RPMI8226 (cell line): ENCODE measurements at regions not wholly inside any gene's neighbourhood (a gene's known extent, or its start where the extent isn't known, plus 50 kb on each side); places are given as distances from the start of the nearest gene placed in this dataset.

Experiments used
- DNase-seq: peaks from one replicate; pipeline ENCODE4 v3.0.0-alpha.2; 2015

DNA sequence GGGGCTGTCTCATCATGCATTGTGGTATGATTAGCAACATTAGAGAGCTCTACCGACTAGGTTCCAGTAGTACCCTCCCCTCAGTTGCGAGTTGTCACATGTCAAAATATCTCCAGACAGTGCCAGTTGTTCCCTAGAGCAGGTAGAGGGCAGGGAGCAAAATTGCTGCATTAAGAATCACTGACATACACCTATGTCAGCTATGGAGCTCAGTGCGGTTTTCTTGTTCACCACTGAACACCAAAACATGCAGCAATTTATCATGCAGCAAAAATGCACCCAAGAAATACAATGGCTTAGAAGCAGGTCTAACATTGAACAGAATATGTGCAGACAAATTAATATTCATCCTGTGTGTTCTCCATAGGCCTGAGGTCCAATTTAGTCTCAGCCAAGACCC lies 186.9 kb upstream of the STARD13 start:
- DNase-seq = no peak

DNA sequence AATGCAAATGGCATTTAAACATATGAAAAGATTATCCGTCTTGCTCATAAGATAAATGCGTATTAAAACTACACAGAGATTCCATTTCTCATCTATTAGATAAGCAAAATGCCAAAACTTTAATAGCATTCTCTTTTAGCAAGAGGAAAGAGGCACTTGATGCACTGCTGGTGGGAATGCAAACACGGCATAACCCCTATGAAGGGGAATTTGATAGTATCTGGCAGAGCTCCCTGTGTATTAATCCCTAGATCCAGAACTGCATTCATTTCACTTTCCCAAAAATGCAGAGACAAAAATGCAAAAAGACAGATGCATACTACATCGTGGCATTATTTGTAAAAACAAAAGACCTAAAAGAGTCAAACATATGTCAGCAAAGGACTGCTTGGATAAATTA lies 193.6 kb upstream of the STARD13 start:
- DNase-seq = no peak

DNA sequence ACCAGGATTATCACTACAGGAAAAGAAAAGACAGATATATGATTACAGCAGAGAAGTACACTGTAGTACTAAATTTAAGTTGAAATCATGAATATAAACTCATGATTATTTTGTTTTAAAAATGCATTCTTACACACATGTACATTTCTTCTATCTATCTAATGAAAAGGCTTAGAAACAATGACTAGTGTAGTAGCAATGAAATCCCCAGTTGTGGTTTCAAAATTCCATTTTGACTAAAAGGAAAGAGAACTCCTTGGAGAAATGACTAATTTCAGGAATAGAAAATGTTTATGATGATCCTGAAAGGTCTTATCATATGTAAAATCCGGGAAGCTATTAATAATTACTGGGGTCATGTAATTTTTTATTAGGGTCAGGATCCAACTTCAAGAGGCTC lies 195.0 kb upstream of the STARD13 start:
- no peak for DNase-seq

DNA sequence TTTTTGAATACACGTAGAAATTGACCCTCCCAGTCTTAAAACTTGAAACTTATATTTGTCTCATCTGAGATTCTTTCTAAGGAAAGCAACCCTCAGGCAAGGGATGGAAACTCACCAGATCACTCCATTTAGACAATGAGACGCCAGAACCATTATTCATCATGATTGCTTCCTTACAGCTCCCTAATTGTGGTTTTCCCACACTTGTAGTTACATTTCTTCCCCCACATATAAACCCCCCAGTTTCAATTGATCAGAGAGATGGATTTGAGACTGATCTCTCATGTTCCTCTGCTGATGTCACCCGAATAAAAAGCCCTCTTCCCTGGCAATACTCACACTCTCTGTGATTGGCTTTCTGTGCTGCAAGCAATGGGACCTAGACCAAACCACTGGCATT lies 197.9 kb upstream of the STARD13 start:
- no peak for DNase-seq

DNA sequence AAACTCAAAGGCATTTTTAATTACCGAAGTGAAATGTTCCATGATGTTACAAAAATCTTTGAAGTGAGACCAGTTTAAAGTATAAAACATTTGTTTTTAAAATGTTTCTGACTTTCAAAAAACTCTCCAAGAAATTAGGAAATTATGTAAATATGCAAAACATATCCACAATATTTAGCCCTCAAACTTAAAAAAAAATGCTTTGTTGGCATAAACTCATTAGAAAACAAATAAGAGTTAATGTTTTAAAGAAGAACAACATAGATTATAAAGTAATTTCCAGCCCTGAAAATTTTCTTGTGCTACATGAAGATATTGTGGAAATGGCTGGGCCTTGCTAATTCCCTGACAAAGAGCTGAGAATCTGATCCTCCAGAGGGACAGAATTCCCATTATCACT lies 199.7 kb upstream of the STARD13 start:
- DNase-seq = no peak

DNA sequence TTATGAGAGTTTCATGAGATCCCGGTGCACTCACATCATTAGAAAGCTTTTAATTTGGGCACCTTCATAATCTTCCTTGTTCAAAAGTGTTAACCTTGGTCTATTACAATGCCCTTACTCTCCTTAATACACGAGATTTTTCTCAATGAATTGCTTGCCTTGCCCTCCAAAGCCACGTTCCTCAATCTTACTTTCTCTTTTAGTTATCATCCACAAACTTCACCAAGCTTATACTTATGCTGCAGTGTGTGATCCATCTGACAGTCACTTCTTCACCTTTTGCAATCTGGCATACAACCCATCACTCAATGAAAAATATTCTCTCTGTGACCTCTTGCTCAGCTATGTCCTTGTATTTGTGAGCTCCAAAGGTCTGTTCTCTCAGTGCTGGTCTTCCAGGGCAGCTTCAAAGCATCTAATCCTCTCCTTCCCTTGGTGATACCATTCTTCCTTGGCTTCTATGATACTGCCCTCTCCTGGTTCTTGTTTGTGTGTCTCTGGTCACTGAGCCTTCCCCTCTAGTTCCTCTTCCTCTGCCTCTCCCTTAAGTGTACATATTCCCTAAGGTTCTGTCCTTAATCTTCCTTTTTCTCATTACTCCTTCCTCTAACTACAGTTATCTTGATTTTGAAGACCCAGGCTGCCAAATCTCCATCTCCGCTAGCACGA lies 202.2 kb upstream of the STARD13 start:
- DNase-seq = no peak

DNA sequence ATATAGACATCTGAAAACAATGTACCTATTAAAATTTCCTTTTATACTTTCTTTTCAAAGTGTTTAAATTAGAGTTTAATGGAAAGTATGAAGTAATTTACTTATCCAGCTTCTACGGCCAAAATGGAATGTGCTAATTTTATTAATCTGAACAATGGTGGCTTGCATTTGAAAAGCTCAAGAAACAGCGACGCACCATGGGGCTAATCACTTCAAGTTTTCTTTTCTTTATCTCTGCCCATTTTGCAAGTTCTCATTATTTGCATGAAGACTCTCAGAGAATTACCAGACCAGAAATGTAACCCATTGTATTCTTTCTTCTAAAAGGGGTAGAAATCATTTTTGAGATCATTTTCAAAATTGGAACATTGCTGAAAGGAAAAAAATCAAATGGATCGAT lies 204.0 kb upstream of the STARD13 start:
- no peak for DNase-seq

DNA sequence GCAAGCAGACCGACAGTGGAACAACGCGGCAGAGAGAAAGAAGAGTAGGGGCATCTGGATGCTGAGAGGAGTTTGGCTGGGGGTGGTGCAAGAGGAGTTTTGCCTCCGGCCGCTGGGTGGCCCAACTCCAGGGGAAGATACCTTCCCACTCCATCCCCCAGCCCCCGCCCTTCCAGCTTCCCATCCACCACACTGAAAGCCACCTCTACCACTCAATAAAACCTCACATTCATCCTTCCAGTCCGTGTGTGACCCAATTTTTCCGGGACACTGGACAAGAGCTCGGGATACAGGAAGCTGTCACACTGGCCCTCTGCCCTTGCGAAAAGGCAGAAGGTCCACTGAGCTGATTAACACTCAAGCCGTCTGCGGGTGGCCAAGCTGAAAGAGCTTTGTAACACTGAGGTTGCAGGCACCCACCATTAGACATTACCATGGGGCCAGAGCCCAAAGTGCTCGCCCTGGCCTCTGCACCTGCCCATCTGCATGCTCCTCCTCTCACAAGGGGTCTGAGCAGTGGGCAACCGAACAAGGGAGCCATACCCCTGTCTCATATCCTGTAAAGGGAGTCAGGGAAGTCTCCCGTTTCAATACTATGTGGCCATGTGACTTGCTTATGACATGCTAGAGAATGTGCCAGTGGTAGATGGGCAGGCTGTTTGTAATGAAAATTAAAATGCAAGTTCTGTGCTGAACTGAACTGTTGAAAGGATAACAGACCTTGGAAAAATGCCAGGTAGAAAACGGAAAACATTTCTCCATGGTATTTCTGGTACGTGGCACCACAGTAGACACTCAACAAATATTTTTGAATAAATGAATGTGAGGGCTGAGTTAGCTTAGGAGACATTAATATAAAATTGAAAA lies 205.1 kb upstream of the STARD13 start:
- no peak for DNase-seq

DNA sequence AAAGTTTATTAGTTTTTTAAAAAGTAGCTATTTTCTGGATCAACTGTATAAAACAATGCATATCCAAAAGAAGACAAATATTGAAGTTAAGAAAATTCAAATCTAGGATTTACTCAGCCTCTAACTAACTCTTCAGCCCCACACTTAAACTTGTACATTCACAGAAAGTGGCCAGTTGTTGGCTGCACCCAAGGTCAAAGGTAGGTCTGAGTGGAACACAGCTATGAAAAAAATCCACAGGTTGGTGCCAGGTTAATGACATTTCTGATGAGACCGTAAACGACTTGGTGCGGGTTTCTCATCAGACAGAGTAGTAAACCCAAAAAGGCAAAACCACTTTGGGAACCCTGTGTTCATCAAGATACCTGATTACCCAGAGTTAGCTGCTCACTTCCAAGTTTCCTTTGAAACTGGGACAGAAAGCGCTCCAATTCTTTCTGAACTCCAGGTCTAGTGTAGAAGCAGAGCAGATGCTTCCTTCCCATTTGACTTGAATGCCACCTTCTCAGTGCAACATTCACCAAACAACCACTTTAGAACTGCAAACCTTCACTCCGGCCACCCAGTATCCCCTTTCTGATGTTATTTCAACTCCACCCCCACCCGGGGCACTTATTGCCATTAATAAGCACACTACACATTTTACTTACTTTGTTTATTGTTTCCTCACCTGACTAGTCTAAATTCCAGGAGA lies 208.3 kb upstream of the STARD13 start:
- no peak for DNase-seq

DNA sequence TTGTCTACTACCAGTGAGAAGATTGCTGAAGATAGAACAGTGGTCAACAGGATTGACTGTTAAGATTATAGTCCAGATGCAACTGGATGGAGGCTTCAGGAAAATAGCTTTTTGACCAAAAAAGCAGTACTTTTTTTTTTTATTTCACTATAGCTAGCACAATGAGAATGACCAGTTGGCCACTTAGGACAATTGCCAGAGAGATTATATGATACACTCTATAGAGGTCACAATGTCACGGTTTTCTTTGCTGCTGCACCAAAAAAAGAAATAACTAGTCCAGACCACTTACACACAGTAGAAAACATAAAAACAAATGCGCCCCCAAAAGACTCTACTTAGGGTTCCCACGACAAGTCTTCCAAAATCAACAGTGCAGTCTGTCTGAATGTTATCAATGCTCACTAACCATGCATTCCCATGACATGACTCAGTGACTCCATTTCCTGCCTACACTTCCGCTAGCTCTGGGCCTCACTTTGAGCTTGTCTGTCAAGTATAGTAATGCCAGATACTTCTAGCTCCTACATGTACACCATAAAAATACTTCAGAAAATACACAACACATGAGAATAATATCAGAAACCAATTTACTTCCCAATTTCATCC lies 209.1 kb upstream of the STARD13 start:
- DNase-seq = no peak

DNA sequence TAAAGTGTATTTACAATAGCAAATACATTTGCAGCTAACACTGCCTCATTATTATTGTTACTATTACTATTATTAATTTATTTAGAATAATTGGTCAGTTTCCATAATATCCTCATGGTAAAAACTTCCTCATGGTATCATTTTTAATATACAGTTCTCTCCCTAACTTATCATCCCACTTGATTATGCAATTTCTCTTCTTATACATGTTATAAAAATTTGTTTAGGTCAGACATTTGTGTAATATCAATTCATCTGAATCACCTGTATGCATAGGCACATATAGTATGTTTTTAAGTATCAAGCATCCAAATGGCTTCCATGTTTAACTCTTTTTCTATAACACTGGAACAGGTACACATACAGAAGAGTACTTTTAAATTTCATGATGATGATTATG lies 210.8 kb upstream of the STARD13 start:
- DNase-seq = no peak

DNA sequence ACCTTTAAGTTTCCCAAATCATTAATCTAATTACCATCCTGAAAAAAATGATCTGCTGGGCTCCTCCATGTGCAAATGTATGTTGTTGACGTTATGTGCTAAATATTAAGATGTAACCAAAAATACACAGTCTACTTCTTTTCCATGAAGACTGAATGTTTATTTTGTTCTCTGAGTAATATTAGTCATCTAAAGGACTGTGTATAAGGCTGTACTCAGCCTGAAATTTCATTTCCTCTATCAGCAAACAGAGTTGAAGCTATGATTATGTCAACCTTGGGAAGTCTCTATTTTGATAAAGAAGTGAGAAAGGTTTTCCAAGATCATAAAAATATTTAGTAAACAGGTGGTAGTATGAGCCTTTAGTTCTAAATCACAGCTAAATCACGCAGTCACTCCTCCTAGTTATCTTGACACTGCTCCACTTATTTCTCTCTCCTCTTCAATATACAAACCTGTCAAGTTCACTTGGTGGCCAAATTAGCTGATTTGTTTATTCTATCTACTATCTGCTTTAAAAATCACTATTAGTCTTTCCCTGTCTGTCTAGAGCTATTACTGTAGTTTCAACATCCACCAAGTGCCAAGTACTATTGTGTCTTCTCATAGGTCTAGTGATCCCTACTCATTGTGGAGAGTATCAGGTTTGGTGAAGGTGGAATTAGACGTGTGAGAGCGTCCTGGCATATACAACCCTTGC lies 211.7 kb upstream of the STARD13 start:
- DNase-seq = no peak

DNA sequence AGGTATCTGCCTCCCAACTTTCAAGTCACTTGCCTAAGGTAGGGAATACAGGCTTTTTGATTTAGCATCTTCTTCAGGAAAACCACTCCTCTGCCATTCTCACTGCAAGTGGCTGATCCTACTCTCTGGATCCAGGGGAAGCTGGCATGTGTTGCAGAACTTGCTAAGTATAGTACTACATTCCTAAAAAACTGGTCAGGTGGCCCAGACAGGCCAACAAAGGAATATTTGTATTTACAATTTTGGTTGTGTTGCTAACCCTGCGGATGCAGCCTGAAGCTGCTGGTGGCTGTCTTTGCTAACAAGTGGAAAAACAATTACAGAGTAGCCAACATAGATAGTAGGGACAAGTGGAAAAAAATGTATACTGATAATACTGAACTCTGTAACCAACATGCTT lies 222.5 kb upstream of the STARD13 start:
- DNase-seq = no peak

DNA sequence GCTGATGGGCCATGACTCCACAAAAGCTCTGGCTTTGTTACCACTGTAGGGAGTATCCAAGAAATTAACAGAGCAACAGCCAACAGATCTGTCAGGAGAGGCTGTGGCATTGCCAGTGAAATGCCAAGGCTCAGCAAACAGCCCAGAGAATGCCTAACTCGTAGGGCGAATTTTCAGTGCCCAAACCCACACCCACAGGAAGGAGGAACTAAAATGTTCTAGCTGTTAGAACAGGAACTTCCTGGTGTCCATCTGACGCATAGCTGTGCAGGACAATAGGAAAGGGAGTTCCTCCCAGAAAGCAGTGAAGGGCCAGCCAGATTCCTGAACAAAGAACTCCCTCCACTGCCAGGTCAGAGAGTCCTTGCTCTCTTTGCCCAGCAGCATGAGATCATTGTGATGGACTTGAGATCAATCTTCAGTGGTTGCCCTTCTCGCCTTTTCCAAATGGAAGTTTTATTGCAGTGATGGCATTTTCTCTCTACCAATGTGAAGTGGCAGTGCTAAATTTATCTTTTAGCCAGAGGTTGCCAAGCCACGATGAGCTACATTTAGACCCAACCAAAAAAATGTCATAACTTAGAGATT lies 224.2 kb upstream of the STARD13 start:
- DNase-seq = no peak

DNA sequence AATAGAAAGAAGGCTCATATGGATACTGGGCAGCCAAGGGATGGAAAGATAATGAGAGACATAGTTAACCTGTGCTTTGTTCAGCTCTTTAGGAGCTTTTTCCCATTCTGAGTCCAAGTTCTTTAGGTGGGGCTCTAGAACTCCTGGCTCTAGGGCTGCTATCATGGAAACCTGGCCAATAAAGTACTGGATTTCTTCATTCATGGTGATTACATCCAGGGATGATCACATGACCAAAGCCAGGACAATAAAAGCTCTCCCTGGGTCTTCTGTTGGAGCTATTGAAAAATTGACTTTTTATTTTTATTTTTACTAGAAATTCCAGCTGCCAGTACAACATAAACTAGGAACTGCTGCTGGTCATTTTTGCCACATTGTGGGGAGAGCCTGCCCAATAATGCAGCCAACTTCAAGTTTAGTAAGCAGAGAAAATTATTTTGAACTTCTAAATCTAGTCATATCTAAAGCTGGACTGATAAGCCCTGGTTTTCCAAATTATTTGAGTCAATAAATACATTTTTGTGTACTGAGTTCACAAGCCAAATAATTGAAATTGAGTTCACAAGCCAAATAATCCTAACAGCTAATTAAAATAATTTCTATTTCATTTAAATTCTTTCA lies 224.9 kb upstream of the STARD13 start:
- DNase-seq = no peak

DNA sequence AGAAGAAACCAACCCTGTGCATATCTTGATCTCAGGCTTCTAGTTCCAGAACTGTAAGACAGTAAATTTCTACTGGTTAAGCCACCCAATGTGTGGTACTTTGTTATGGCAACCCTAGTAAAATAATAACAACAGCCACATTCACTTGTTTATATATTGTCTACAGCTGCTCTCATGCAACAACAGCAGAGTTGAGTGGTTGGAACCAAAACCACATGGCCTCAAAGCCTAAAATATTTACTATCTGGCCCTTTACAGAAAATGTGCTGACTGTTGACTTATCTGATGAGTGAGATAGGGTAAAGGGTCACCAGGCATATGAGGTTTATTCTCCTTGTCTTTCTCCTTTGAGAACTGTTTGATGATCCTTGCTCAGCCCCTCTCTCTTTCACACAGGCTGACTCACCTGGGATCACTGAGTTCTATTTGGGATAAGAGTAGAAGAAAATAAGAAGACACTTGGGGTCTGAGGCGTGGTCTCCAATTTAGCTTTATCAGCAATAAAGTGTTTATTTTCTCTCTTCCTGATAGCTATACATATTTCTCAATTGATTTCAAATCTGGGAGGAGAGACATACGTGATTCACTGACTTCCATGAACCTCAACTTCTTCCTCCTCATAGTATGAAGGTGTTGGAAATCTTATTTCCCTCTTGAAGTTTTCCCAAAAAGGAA lies 227.5 kb upstream of the STARD13 start:
- no peak for DNase-seq

DNA sequence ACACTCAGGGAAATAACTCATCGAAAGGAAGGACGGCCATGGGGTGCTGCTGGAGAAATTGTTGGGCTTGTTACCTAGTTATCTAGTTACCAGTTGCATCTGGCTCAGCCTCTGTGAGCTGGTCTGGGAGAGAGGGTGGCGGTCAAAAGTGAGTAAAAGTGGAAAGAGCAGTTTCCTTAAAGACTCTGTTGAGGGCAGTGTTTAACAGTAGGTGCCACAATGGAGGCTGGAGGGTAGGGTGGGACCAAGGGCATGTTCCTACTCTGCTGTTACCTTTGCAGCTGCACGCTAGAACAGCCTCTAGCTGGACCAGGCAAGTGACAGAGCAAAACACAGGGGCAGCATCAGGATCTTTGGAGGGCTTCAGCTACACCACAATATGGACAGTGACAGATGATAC lies 228.8 kb upstream of the STARD13 start:
- no peak for DNase-seq

DNA sequence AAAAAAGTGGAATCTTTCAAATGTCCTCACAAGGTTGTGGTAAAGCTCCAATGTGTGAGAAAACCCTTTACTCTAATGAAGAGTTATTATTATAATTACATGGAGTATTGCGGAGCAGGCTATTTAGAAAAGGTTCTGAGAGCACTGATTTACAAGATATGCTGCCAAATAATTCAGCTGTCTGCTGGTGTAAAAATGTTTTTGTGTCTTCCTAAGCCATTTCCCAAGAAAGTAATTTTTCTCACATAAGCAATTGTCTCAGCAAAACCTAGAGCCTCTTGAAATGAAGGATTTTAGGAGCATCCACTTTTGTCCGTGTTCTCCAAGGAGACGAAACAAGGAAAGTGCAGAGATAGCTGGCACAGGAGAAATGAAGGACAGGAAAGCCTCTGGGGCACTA lies 229.6 kb upstream of the STARD13 start:
- DNase-seq = no peak

DNA sequence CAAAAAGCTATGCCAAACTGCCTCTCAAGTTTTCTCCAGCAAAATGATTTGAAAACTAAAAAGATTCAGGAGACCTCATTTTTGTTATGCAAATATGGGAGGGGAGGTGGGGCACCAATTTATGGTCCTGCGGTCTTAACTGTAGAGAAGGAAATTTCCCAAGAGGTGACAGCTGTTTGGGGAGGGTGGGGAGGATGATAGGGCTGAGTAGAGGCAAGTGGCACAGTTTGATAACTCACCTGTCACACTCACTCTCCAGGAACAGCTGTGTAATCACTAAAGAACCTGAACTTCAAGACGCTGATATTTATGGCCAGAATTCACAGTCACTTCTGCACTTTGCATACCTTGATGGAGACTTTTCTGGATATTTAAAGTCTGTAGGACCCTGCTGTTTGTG lies 232.9 kb upstream of the STARD13 start:
- no peak for DNase-seq

DNA sequence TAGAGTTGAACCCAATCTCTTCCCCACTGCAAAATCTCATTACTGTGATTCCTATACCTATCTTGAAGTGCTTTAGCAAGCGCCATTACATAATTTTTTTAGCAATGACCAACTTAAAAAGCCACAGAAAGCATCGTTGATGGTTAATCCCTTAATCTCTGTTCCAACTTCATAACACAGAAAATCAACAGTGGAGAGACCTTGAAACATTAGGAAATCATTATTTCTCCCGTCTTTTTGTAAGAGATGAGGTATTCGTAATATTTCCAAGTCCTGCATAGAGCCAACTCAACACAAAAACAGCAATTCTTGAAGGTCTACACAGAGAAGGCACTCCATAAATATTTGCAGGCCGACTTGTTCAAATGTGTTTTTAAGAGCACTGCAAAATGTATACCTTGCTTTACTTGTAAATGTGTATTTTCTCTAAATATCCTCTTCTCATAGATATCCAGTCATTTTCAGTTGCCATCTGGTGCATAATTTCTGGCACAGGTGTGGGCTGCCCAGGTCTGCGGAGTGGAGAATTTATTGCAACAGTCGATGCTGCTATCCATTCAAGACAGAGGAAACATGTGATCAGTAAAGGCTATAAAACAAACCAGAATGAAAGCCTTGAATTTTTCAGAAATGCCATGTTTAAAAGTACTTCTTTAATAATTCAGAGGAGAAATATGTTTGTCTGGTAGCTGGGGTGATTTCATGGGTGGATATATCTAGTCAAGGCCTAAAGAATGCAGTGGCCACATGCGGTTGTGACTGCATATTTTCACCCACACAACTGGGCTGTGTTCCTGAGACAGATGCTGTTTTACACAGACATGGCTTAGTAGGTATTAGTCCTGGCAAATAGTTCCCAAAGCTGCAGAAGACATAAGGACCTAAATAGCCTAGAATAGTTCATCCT lies 234.3 kb upstream of the STARD13 start:
- DNase-seq = no peak
